T-helper 1 cell treated with Interleukin-12 subunit alpha and Interleukin-12 subunit beta and Interleukin-4 antibody, amounts not matched to agents 30 μg/mL and 1 μg/mL, for 36 hours (primary cell): ENCODE measurements at regions not wholly inside any gene's neighbourhood (a gene's known extent, or its start where the extent isn't known, plus 50 kb on each side); places are given as distances from the start of the nearest gene placed in this dataset.

Experiments
- H3K27ac Mint-ChIP-seq: one replicate; pipeline ENCODE4 v1.8.0; 2021; ENCODE audit warnings: mild to moderate bottlenecking, mixed read lengths
- H3K27me3 Mint-ChIP-seq: one replicate; pipeline ENCODE4 v1.8.0; 2021; ENCODE audit warnings: low read depth, mixed read lengths
- H3K36me3 Mint-ChIP-seq: one replicate; pipeline ENCODE4 v1.8.0; 2021; ENCODE audit warnings: low read depth, mixed read lengths
- H3K4me1 Mint-ChIP-seq: one replicate; pipeline ENCODE4 v1.8.0; 2021; ENCODE audit warnings: low read depth, mixed read lengths
- H3K4me3 Mint-ChIP-seq: one replicate; pipeline ENCODE4 v1.8.0; 2021; ENCODE audit warnings: mild to moderate bottlenecking, moderate library complexity, mixed read lengths
- H3K9me3 Mint-ChIP-seq: one replicate; pipeline ENCODE4 v1.8.0; 2021; ENCODE audit warnings: mixed read lengths

- Mint-ChIP-seq H3K4me3 (no peak overlapping the region), H3K36me3 (no peaks in the 10 kb centered on the region), H3K27ac (no peak overlapping the region), H3K4me1 (no peaks in the 10 kb centered on the region), H3K27me3 (no peaks in the 10 kb centered on the region), H3K9me3 (no peaks in the 10 kb centered on the region)
Measured at GRCh38 chr5:8138884-8139283, 269.9 kb downstream of the MTRR start.

GRCh38 chr5:8150791-8151190 lies 281.8 kb downstream of the MTRR start:
- Mint-ChIP-seq H3K27me3 (no peaks in the 10 kb centered on the region), H3K4me1 (no peaks in the 10 kb centered on the region), H3K4me3 (no peak overlapping the region), H3K9me3 (peaks cover 6% of the 10 kb centered on the region), H3K36me3 (no peaks in the 10 kb centered on the region), H3K27ac (no peak overlapping the region)

- Mint-ChIP-seq H3K9me3 (no peaks in the 10 kb centered on the region), H3K36me3 (no peaks in the 10 kb centered on the region), H3K27me3 (no peaks in the 10 kb centered on the region), H3K27ac (no peak overlapping the region), H3K4me3 (no peak overlapping the region), H3K4me1 (no peaks in the 10 kb centered on the region)
Measured at GRCh38 chr5:8156706-8157105, 287.8 kb downstream of the MTRR start.

- Mint-ChIP-seq H3K9me3 (no peaks in the 10 kb centered on the region), H3K4me3 (no peak overlapping the region), H3K27ac (no peak overlapping the region), H3K36me3 (no peaks in the 10 kb centered on the region), H3K4me1 (no peaks in the 10 kb centered on the region), H3K27me3 (no peaks in the 10 kb centered on the region)
Measured at GRCh38 chr5:8157320-8157822, 288.4 kb downstream of the MTRR start.

GRCh38 chr5:8176101-8176693 lies 307.2 kb downstream of the MTRR start:
- no peaks in the 10 kb centered on the region for H3K36me3 Mint-ChIP-seq
- H3K27ac Mint-ChIP-seq: no peak overlapping the region
- no peaks in the 10 kb centered on the region for H3K4me1 Mint-ChIP-seq
- H3K27me3 Mint-ChIP-seq: no peaks in the 10 kb centered on the region
- H3K9me3 Mint-ChIP-seq: peaks cover 3% of the 10 kb centered on the region
- no peak overlapping the region for H3K4me3 Mint-ChIP-seq

GRCh38 chr5:8184455-8185063 lies 315.6 kb downstream of the MTRR start:
- H3K4me3 Mint-ChIP-seq: no peak overlapping the region

GRCh38 chr5:8185852-8186251 lies 316.9 kb downstream of the MTRR start:
- no peaks in the 10 kb centered on the region for H3K36me3 Mint-ChIP-seq
- H3K9me3 Mint-ChIP-seq: no peaks in the 10 kb centered on the region
- no peaks in the 10 kb centered on the region for H3K27me3 Mint-ChIP-seq
- no peaks in the 10 kb centered on the region for H3K4me1 Mint-ChIP-seq
- H3K4me3 Mint-ChIP-seq: no peak overlapping the region
- no peak overlapping the region for H3K27ac Mint-ChIP-seq

More at GRCh38 chr5:8184455-8185063, 315.6 kb downstream of the MTRR start:
- no peaks in the 10 kb centered on the region for H3K27me3 Mint-ChIP-seq
- H3K9me3 Mint-ChIP-seq: no peaks in the 10 kb centered on the region
- H3K4me1 Mint-ChIP-seq: no peaks in the 10 kb centered on the region
- no peak overlapping the region for H3K27ac Mint-ChIP-seq
- H3K36me3 Mint-ChIP-seq: no peaks in the 10 kb centered on the region

- Mint-ChIP-seq H3K4me1 (no peaks in the 10 kb centered on the region), H3K27me3 (no peaks in the 10 kb centered on the region), H3K27ac (no peak overlapping the region), H3K9me3 (no peaks in the 10 kb centered on the region), H3K4me3 (no peak overlapping the region), H3K36me3 (no peaks in the 10 kb centered on the region)
Measured at GRCh38 chr5:8188874-8189565, 320.1 kb downstream of the MTRR start.

- H3K4me1 Mint-ChIP-seq: no peaks in the 10 kb centered on the region
Measured at GRCh38 chr5:8192840-8193239, 323.9 kb downstream of the MTRR start.

GRCh38 chr5:8196061-8196460 lies 327.1 kb downstream of the MTRR start:
- no peak overlapping the region for H3K27ac Mint-ChIP-seq

More at GRCh38 chr5:8192840-8193239, 323.9 kb downstream of the MTRR start:
- no peaks in the 10 kb centered on the region for H3K9me3 Mint-ChIP-seq
- H3K36me3 Mint-ChIP-seq: no peaks in the 10 kb centered on the region
- H3K4me3 Mint-ChIP-seq: no peak overlapping the region
- H3K27me3 Mint-ChIP-seq: no peaks in the 10 kb centered on the region
- H3K27ac Mint-ChIP-seq: no peak overlapping the region

GRCh38 chr5:8208307-8208706 lies 339.4 kb downstream of the MTRR start:
- no peaks in the 10 kb centered on the region for H3K4me1 Mint-ChIP-seq
- no peak overlapping the region for H3K4me3 Mint-ChIP-seq
- H3K27me3 Mint-ChIP-seq: no peaks in the 10 kb centered on the region
- no peaks in the 10 kb centered on the region for H3K36me3 Mint-ChIP-seq
- H3K9me3 Mint-ChIP-seq: peaks cover 1% of the 10 kb centered on the region
- no peak overlapping the region for H3K27ac Mint-ChIP-seq

More at GRCh38 chr5:8196061-8196460, 327.1 kb downstream of the MTRR start:
- Mint-ChIP-seq H3K27me3 (no peaks in the 10 kb centered on the region), H3K4me1 (no peaks in the 10 kb centered on the region), H3K9me3 (no peaks in the 10 kb centered on the region), H3K36me3 (no peaks in the 10 kb centered on the region), H3K4me3 (no peak overlapping the region)

GRCh38 chr5:8209500-8209899 lies 340.6 kb downstream of the MTRR start:
- H3K27ac Mint-ChIP-seq: no peak overlapping the region
- H3K36me3 Mint-ChIP-seq: no peaks in the 10 kb centered on the region
- no peaks in the 10 kb centered on the region for H3K4me1 Mint-ChIP-seq

GRCh38 chr5:8213701-8214240 lies 344.8 kb downstream of the MTRR start:
- H3K36me3 Mint-ChIP-seq: no peaks in the 10 kb centered on the region
- H3K4me1 Mint-ChIP-seq: no peaks in the 10 kb centered on the region
- H3K27ac Mint-ChIP-seq: no peak overlapping the region
- no peaks in the 10 kb centered on the region for H3K9me3 Mint-ChIP-seq
- no peaks in the 10 kb centered on the region for H3K27me3 Mint-ChIP-seq
- no peak overlapping the region for H3K4me3 Mint-ChIP-seq

More at GRCh38 chr5:8209500-8209899, 340.6 kb downstream of the MTRR start:
- Mint-ChIP-seq H3K4me3 (no peak overlapping the region), H3K9me3 (no peaks in the 10 kb centered on the region), H3K27me3 (no peaks in the 10 kb centered on the region)

GRCh38 chr5:8216921-8217320 lies 348.0 kb downstream of the MTRR start:
- no peaks in the 10 kb centered on the region for H3K36me3 Mint-ChIP-seq
- no peak overlapping the region for H3K4me3 Mint-ChIP-seq
- no peaks in the 10 kb centered on the region for H3K27me3 Mint-ChIP-seq
- no peak overlapping the region for H3K27ac Mint-ChIP-seq
- H3K9me3 Mint-ChIP-seq: peaks cover 5% of the 10 kb centered on the region
- no peaks in the 10 kb centered on the region for H3K4me1 Mint-ChIP-seq

GRCh38 chr5:8226148-8226547 lies 357.2 kb downstream of the MTRR start:
- H3K4me1 Mint-ChIP-seq: no peaks in the 10 kb centered on the region
- no peak overlapping the region for H3K4me3 Mint-ChIP-seq
- no peak overlapping the region for H3K27ac Mint-ChIP-seq
- H3K27me3 Mint-ChIP-seq: no peaks in the 10 kb centered on the region
- no peaks in the 10 kb centered on the region for H3K36me3 Mint-ChIP-seq
- peaks cover 15% of the 10 kb centered on the region for H3K9me3 Mint-ChIP-seq
